Superior temporal gyrus (tissue), 1 donor: ENCODE measurements at regions not wholly inside any gene's neighbourhood (a gene's known extent, or its start where the extent isn't known, plus 50 kb on each side); places are given as distances from the start of the nearest gene placed in this dataset.
"Not testable (repeated sequence)": the region's sequence is repeated elsewhere in the genome, so short reads cannot be mapped to it uniquely, and the experiment has no call there.

ENCODE experiments used
- DNase-seq: peaks from one replicate; pipeline ENCODE4 v3.0.0-alpha.2; 2016; ENCODE audit errors: extremely low spot score

DNA sequence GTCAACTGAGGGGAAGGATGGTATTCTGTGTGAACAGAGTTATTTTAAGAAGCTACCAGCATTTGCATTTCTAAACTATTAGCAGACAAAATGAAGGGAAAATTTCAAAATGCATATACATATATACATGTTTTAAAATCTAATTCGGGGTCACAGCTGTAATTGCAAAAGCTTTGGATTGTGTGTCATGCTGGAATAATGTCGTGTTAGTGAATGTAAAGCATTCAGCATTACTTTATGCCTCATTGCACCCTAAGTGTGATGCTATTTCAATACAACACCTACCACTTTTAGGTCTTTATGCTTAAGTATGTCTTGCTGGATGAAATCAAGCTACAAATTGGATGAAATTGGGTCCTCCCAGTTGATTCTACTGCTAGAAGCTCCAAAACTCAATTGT lies 687.6 kb upstream of the MEF2C start:
- no peak for DNase-seq

DNA sequence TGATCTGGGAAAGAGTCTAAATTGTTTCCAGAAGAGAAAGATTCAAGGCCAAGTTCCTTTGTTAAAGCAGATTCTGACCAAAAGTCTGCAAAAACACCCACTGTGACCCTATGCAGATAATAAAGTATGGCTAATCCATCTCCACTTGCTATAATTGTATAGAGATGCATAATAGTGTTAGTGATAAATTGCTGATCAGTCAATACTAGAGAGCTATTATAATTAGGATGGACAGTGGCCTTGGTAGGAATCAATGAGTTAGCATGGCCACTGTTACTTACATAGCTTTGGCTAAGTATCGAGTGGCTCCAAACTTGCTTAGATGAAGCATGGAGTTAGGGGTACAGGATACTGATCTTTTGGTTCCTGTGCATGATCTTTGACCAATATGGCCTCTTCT lies 683.4 kb upstream of the MEF2C start:
- DNase-seq, result no peak

DNA sequence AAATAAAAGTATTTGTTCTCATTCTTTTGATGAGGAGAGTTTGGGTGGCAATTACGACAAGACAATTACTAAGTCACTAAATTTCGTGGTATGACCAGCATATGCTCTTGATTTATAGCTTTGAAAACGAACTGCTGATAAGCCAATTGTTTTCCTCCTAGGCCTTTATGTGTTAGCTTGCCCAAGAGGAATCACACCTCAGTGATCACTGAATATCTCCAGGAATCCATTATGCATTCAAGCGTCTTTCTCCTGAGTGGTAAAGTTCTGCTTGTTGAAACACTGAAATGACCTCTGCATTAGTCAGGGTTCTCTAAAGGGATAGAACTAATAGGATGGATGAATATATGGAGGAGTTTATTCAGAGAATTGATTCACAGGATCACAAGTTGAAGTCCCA lies 677.7 kb upstream of the MEF2C start:
- DNase-seq, result no peak

DNA sequence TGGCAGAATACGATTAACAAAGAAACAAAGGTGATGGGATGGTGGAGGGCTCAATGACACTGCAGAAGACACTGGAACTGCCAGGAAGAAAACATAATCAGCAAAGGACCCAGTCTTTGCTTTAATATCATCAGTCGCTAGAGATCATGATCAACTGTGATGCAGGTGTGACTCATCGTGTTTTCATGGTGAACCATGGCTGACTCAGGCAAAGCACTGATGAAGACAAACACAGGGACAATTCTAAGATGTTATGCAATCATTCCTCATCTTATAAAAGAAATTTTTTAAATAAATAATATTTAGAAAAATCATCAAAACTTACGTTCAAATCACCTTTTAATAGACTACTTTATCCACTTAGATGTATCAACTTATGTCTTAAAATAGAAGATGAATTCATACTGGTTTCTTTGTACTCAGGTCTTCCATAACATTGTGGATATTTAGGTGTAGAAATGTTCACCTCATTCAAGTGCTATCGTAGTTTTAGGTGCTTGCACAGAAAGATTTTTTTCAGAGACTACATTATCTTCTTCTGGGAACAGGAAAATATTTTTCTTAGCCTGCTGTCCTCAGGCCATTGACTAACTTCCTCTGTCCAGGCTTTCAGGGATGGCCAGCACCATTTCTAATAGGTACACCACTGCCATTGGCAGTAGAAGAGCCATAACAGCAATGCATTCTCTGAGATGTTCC lies 673.4 kb upstream of the MEF2C start:
- DNase-seq, result no peak

DNA sequence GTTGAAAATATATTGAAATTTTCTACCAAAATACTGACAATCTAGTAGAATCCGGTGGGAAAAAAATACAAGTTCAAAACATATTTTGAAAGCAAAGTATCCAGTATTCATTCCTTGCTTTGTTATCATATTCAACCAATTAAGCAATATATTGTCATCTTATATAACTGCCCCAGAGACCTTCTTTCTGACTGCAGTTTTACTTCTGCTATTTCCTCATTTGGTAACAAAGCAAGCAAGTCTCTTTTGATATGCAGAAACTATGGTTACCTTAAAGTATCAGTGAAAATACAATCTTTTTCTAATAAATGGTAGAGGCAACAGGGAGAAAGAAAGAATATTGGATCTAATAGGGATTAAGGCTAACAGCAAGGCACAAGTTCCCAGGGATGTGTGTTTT lies 663.7 kb upstream of the MEF2C start:
- no peak for DNase-seq

GRCh38 chr5:89545626-89546025 lies 662.6 kb upstream of the MEF2C start:
- no peak for DNase-seq

- no peak for DNase-seq
Observed at GRCh38 chr5:89545076-89545475, 662.1 kb upstream of the MEF2C start.

DNA sequence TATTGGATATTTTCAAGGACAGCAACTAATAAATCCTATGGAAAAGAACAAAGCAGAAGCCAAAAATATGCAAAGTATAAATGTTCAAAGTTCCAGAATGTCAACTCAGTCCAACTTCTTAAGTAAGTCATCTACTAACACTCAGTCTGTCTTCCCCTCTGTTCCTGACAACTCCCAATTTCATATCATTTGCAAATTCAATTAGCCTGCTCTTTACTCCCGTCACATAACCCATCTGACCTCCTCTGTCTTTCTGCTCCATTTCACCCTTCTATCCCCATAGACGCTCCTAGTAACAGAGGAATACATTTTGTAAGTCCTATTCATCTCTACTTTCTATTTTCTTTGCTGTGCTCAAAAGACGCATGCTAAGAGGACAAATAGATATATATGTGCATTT lies 659.8 kb upstream of the MEF2C start:
- DNase-seq, result no peak

DNA sequence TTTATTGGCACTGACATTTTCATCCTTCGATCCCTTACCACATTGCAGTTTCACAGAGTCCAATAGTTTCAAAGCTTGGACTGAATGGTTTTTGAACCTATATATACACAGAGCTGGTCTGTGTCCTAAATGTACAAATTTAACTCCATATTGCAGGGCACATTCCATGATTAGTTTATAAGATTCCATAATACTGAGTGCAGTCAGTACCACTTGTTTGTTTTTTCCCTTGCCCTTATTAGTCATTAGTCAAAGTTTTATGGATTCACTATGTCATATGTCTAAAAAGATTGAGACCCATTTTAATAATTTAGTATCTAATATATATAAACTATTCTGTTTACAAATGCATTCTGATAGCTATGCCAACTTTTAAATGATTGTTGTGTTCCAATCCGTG lies 654.8 kb upstream of the MEF2C start:
- DNase-seq, result no peak

DNA sequence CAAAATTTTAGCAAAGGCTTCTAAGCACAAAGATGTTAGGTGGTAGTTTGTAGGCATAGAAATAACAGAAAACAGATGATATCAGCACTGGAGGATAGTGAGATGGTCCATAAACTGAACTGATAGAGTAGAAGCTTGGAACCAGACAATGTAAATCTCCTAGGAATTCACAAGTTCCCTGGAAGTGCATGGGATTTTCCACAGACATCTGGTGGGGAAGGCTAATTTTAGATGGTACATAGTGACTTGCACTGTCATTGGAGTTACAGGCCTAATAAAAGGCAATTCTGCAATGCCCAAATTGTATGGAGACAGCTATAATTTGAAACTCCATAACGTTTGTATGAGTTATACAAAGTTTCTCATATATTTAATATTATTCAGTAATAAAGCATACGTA lies 653.0 kb upstream of the MEF2C start:
- DNase-seq, result no peak

- DNase-seq, result no peak
Observed at GRCh38 chr5:89535411-89535810, 652.4 kb upstream of the MEF2C start.

- DNase-seq, result no peak
Observed at GRCh38 chr5:89534331-89534730, 651.3 kb upstream of the MEF2C start.

GRCh38 chr5:89524785-89525184 lies 641.8 kb upstream of the MEF2C start:
- no peak for DNase-seq

GRCh38 chr5:89523867-89524266 lies 640.9 kb upstream of the MEF2C start:
- not testable (repeated sequence) for DNase-seq

- DNase-seq, result no peak
Observed at GRCh38 chr5:89520771-89521170, 637.8 kb upstream of the MEF2C start.

DNA sequence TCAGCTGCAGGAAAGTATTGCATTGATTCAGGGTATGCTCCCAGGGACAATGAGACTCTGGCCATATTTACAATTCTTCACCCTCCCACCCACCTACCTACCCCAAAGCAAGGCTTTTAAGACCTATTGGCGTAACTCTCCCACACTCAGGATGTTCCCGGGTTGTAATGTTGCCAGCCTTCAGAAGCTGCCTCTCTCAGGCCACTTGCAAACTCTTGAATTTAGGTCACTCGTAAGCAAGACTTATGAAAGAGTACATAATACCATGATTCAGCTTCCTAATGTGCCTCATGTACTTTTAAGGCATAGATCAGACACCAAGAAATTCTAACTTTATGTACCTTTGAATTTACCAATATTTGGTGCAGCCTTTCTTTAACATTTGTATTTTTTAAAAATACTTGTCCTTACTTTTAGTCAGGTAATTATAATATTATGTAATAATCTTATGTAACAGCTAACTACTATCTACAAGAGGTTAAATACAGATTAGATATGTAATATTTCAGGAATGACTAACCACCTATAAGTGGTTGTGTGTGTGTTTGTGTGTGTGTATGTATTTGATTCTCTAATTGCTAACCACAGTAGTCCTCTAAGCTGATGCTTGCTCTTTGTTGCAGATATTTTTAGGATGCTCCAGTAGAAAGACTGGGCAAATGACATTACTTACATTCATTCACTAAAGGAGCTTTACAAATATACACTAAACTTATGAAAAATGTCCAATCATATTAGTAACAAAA lies 630.5 kb upstream of the MEF2C start:
- DNase-seq, result no peak

DNA sequence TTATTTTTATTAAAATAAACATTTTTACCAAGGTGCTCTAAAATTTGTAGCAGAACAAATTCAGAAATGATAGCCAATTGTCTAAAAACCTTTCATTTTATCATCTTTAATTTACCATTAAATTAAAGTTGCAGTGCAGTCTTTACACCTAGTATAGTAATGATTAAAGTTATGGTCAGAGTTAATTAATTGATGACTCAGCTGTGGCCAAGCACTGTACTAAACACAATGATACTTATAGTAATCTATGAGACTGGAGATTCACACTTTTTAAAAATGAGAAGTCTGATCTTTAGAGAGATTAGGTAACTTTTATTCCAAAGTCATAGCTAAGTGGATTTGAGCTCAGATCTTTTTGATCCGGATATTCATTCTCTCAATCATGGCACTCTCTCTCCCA lies 621.1 kb upstream of the MEF2C start:
- DNase-seq, result no peak

- DNase-seq, result no peak
Observed at GRCh38 chr5:89499787-89500186, 616.8 kb upstream of the MEF2C start.

DNA sequence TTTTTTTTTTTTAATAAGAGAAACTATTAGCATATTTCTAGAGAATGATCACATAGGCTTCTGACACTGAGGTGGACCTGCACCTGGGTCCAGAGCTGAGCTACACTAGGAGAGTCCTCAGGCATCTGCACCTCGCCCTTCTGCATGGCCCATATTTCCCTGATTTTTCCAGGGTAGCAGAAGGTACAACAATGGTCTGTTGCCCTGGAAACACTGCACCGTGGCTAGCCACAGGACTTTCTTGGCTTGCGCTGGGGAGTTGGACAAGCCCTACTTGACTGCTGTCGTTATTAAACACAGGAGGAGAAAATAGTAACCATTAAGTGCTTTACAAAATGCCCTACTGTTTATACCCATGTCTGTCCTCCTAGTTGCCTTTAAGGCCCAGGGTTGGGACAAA lies 615.7 kb upstream of the MEF2C start:
- DNase-seq, result no peak

DNA sequence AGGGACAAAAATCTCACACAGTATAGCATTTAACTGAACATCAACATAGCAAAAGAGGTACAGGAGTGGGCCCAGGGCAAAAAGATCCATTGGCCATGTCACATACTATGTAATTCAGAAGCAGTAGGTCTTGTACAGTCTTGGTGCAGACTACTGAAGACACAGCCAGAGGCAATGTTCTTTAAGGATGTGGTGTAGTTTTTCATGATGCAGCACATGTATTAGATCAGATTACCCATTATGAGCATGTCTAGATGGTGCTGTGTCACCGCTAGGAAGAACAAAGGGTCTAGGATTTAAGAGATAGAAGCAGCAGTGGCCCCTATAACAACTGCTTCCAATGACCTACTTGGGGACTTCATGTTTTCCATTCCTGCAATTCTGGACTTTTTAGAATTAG lies 610.4 kb upstream of the MEF2C start:
- no peak for DNase-seq

GRCh38 chr5:89484962-89485361 lies 602.0 kb upstream of the MEF2C start:
- DNase-seq, result no peak

GRCh38 chr5:89480406-89481007 lies 597.5 kb upstream of the MEF2C start:
- DNase-seq, result no peak

DNA sequence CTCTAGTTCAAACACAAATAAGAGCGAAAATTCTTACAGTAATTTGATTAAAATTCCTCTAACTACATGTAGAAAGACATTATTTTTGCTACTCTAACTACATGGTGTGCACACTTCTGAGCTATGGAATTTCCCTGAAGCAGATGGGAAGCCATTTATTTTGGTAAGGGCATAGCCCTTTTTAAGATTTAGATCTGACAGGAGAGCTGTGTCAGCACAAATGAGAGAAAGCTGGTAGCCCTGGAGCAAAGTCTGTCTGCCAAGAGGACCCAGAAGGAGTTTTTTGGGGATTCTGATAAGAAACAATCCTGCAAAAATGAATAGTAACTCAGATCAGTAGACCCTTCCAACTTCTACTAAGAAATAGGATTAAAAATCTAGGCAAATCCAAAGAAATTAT lies 595.9 kb upstream of the MEF2C start:
- no peak for DNase-seq
